Neuron (in vitro differentiated cells): ENCODE measurements at regions not wholly inside any gene's neighbourhood (a gene's known extent, or its start where the extent isn't known, plus 50 kb on each side); places are given as distances from the start of the nearest gene placed in this dataset.

Source experiments
- H2AFZ ChIP-seq: one replicate; pipeline ENCODE4 v1.6.1; 2013; ENCODE audit warnings: low read depth, mild to moderate bottlenecking, inconsistent platforms, low read length, moderate library complexity
- H3K27me3 ChIP-seq: one replicate; pipeline ENCODE4 v1.6.1; 2013; ENCODE audit warnings: low read length; ENCODE audit not compliant: insufficient read depth
- H3K36me3 ChIP-seq: one replicate; pipeline ENCODE4 v1.6.1; 2013; ENCODE audit warnings: low read length; ENCODE audit not compliant: insufficient read depth
- H3K4me1 ChIP-seq: one replicate; pipeline ENCODE4 v1.6.1; 2013; ENCODE audit warnings: low read length; ENCODE audit not compliant: insufficient read depth
- H3K4me3 ChIP-seq: 2 replicates; pipeline ENCODE4 v1.5.1; 2013; ENCODE audit warnings: mild to moderate bottlenecking, low read length, moderate library complexity
- H3K9me3 ChIP-seq: one replicate; pipeline ENCODE4 v1.6.1; 2013; ENCODE audit warnings: low read length

GRCh38 chr10:78982726-78983125, 86.0 kb upstream of the ZMIZ1 start:
- Histone ChIP-seq H3K9me3 (no peaks in the 10 kb centered on the region), H3K4me3 (no peak overlapping the region), H3K4me1 (peaks cover 4% of the 10 kb centered on the region), H3K36me3 (no peaks in the 10 kb centered on the region), H3K27me3 (no peaks in the 10 kb centered on the region), H2AFZ (no peak overlapping the region)

- Histone ChIP-seq H2AFZ (no peak overlapping the region), H3K36me3 (no peaks in the 10 kb centered on the region), H3K4me1 (no peaks in the 10 kb centered on the region), H3K4me3 (no peak overlapping the region), H3K9me3 (no peaks in the 10 kb centered on the region), H3K27me3 (no peaks in the 10 kb centered on the region)
These were observed 85.2 kb upstream of the ZMIZ1 start for GRCh38 chr10:78983608-78984007.

GRCh38 chr10:78985973-78986818, 82.6 kb upstream of the ZMIZ1 start:
- Histone ChIP-seq H3K36me3 (no peaks in the 10 kb centered on the region), H3K27me3 (no peaks in the 10 kb centered on the region), H3K9me3 (no peaks in the 10 kb centered on the region), H3K4me1 (no peaks in the 10 kb centered on the region), H2AFZ (no peak overlapping the region), H3K4me3 (no peak overlapping the region)

- no peak overlapping the region for H2AFZ ChIP-seq
- H3K27me3 ChIP-seq, result no peaks in the 10 kb centered on the region
- H3K9me3 ChIP-seq, result no peaks in the 10 kb centered on the region
These were observed 77.6 kb upstream of the ZMIZ1 start for GRCh38 chr10:78991187-78991586.

GRCh38 chr10:78992333-78992732, 76.4 kb upstream of the ZMIZ1 start:
- H3K36me3 ChIP-seq, result no peaks in the 10 kb centered on the region
- H3K27me3 ChIP-seq, result no peaks in the 10 kb centered on the region
- H3K4me1 ChIP-seq, result peaks cover 15% of the 10 kb centered on the region
- no peaks in the 10 kb centered on the region for H3K9me3 ChIP-seq
- no peak overlapping the region for H2AFZ ChIP-seq
- no peak overlapping the region for H3K4me3 ChIP-seq

More at GRCh38 chr10:78991187-78991586, 77.6 kb upstream of the ZMIZ1 start:
- H3K4me3 ChIP-seq, result no peak overlapping the region
- peaks cover 7% of the 10 kb centered on the region for H3K4me1 ChIP-seq
- H3K36me3 ChIP-seq, result no peaks in the 10 kb centered on the region

- Histone ChIP-seq H2AFZ (no peak overlapping the region), H3K4me1 (peaks cover 19% of the 10 kb centered on the region), H3K9me3 (no peaks in the 10 kb centered on the region), H3K36me3 (no peaks in the 10 kb centered on the region), H3K4me3 (no peak overlapping the region), H3K27me3 (no peaks in the 10 kb centered on the region)
These were observed 75.4 kb upstream of the ZMIZ1 start for GRCh38 chr10:78993261-78993945.

GRCh38 chr10:78995987-78996791, 72.6 kb upstream of the ZMIZ1 start:
- Histone ChIP-seq H3K4me3 (no peak overlapping the region), H3K9me3 (no peaks in the 10 kb centered on the region), H3K36me3 (no peaks in the 10 kb centered on the region), H2AFZ (peak overlapping the region; percentile 13), H3K4me1 (peaks cover 19% of the 10 kb centered on the region), H3K27me3 (no peaks in the 10 kb centered on the region)

GRCh38 chr10:78996792-78997129, 72.0 kb upstream of the ZMIZ1 start:
- Histone ChIP-seq H2AFZ (peak overlapping the region; percentile 13), H3K4me1 (peaks cover 19% of the 10 kb centered on the region), H3K4me3 (no peak overlapping the region), H3K36me3 (no peaks in the 10 kb centered on the region), H3K9me3 (no peaks in the 10 kb centered on the region), H3K27me3 (no peaks in the 10 kb centered on the region)

- no peak overlapping the region for H2AFZ ChIP-seq
These were observed 70.8 kb upstream of the ZMIZ1 start for GRCh38 chr10:78997635-78998618.

GRCh38 chr10:79001082-79001885, 67.5 kb upstream of the ZMIZ1 start:
- H3K4me3 ChIP-seq, result no peak overlapping the region

More at GRCh38 chr10:78997635-78998618, 70.8 kb upstream of the ZMIZ1 start:
- Histone ChIP-seq H3K4me3 (no peak overlapping the region), H3K36me3 (no peaks in the 10 kb centered on the region), H3K9me3 (no peaks in the 10 kb centered on the region), H3K4me1 (peaks cover 19% of the 10 kb centered on the region), H3K27me3 (no peaks in the 10 kb centered on the region)

GRCh38 chr10:79002336-79002735, 66.4 kb upstream of the ZMIZ1 start:
- Histone ChIP-seq H3K4me1 (peaks cover 4% of the 10 kb centered on the region), H3K36me3 (no peaks in the 10 kb centered on the region), H3K4me3 (no peak overlapping the region), H3K27me3 (peaks cover 2% of the 10 kb centered on the region), H2AFZ (no peak overlapping the region), H3K9me3 (no peaks in the 10 kb centered on the region)

More at GRCh38 chr10:79001082-79001885, 67.5 kb upstream of the ZMIZ1 start:
- Histone ChIP-seq H3K27me3 (peaks cover 2% of the 10 kb centered on the region), H2AFZ (no peak overlapping the region), H3K9me3 (no peaks in the 10 kb centered on the region), H3K4me1 (peaks cover 11% of the 10 kb centered on the region), H3K36me3 (no peaks in the 10 kb centered on the region)
